ENCODE measurements at regions not wholly inside any gene's neighbourhood (a gene's known extent, or its start where the extent isn't known, plus 50 kb on each side); places are given as distances from the start of the nearest gene placed in this dataset.

GRCh38 chr15:87805117-87805820 lies 451.3 kb downstream of the NTRK3 start:
- Mint-ChIP-seq H3K27ac (ENCODE audit: low read depth) (no peak overlapping the region), H3K27me3 (peaks cover under 1% of the 10 kb centered on the region), H3K4me1 (no peaks in the 10 kb centered on the region), H3K9me3 (peaks cover 12% of the 10 kb centered on the region), H3K36me3 (ENCODE audit: insufficient read depth) (no peaks in the 10 kb centered on the region), H3K4me3 (no peak overlapping the region)
- DNase-seq (ENCODE audit: low spot score in 2 of 2) (no peak), ATAC-seq (replicated peaks; ENCODE audit: extremely low read depth, poor library complexity, severe bottlenecking) (no peak)

GRCh38 chr15:87804451-87804850 lies 452.1 kb downstream of the NTRK3 start:
- Mint-ChIP-seq H3K27ac (ENCODE audit: low read depth) (no peak overlapping the region), H3K27me3 (no peaks in the 10 kb centered on the region), H3K4me3 (no peak overlapping the region), H3K36me3 (ENCODE audit: insufficient read depth) (no peaks in the 10 kb centered on the region), H3K9me3 (peaks cover 13% of the 10 kb centered on the region), H3K4me1 (no peaks in the 10 kb centered on the region)
- ATAC-seq (replicated peaks; ENCODE audit: extremely low read depth, poor library complexity, severe bottlenecking) (no peak), DNase-seq (ENCODE audit: low spot score in 2 of 2) (no peak)

DNA sequence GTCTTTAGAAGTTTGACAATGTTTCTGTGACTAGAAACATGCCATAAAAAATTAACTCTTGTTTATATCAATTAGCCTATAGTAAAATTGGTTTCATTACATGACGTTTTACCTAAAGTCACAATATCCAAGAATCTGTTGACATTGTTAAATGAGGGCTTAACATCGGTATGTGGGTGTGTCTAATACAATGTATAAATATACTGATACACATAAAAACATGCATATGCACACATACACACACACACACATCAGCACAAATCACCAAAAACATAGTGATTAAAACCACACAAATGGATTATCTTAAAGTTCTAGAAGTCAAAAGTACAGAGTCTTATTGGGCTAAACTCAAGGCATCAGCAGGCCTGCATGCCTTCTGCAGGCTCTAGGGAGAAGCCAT lies 456.7 kb downstream of the NTRK3 start:
- peaks cover 13% of the 10 kb centered on the region for H3K9me3 Mint-ChIP-seq
- ATAC-seq (replicated peaks; ENCODE audit: extremely low read depth, poor library complexity, severe bottlenecking) (no peak), DNase-seq (ENCODE audit: low spot score in 2 of 2) (no peak)
- no peak overlapping the region for H3K27ac Mint-ChIP-seq (ENCODE audit: low read depth)
- H3K4me1 Mint-ChIP-seq = no peaks in the 10 kb centered on the region
- no peaks in the 10 kb centered on the region for H3K27me3 Mint-ChIP-seq
- H3K36me3 Mint-ChIP-seq (ENCODE audit: insufficient read depth) = no peaks in the 10 kb centered on the region
- H3K4me3 Mint-ChIP-seq = no peak overlapping the region

- Mint-ChIP-seq H3K27me3 (no peaks in the 10 kb centered on the region), H3K9me3 (peaks cover 13% of the 10 kb centered on the region), H3K36me3 (ENCODE audit: insufficient read depth) (no peaks in the 10 kb centered on the region), H3K4me3 (no peak overlapping the region), H3K4me1 (no peaks in the 10 kb centered on the region), H3K27ac (ENCODE audit: low read depth) (no peak overlapping the region)
- no peak for DNase-seq (ENCODE audit: low spot score in 2 of 2)
- ATAC-seq (replicated peaks; ENCODE audit: extremely low read depth, poor library complexity, severe bottlenecking) = no peak
Measured at GRCh38 chr15:87799428-87799827, 457.1 kb downstream of the NTRK3 start.

DNA sequence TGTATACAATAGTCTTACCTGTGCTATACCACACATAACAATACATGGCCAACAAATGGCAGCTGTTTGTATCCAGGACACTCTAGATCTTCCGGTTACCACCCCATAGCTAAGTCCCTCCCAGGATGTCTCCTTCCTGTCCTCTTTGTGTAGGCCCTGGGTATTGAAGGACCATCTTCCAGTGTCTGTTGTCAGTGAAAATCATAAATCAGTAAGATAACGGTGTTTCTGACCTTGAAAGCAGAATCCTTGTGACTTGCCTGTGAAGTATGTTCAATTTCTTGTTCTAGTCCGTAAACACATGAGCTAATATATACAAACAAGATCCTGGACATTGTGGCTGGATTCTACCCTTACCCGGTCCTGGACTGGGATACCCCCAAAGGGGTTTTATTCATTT lies 462.8 kb downstream of the NTRK3 start:
- Mint-ChIP-seq H3K9me3 (no peaks in the 10 kb centered on the region), H3K4me3 (no peak overlapping the region), H3K4me1 (no peaks in the 10 kb centered on the region), H3K27me3 (no peaks in the 10 kb centered on the region), H3K27ac (ENCODE audit: low read depth) (no peak overlapping the region), H3K36me3 (ENCODE audit: insufficient read depth) (no peaks in the 10 kb centered on the region)
- no peak for ATAC-seq (replicated peaks; ENCODE audit: extremely low read depth, poor library complexity, severe bottlenecking)
- DNase-seq (ENCODE audit: low spot score in 2 of 2) = no peak

- Mint-ChIP-seq H3K4me3 (no peak overlapping the region), H3K4me1 (no peaks in the 10 kb centered on the region), H3K27ac (ENCODE audit: low read depth) (no peak overlapping the region), H3K9me3 (no peaks in the 10 kb centered on the region), H3K27me3 (no peaks in the 10 kb centered on the region), H3K36me3 (ENCODE audit: insufficient read depth) (no peaks in the 10 kb centered on the region)
- no peak for ATAC-seq (replicated peaks; ENCODE audit: extremely low read depth, poor library complexity, severe bottlenecking)
- no peak for DNase-seq (ENCODE audit: low spot score in 2 of 2)
Measured at GRCh38 chr15:87792250-87793040, 464.1 kb downstream of the NTRK3 start.

DNA sequence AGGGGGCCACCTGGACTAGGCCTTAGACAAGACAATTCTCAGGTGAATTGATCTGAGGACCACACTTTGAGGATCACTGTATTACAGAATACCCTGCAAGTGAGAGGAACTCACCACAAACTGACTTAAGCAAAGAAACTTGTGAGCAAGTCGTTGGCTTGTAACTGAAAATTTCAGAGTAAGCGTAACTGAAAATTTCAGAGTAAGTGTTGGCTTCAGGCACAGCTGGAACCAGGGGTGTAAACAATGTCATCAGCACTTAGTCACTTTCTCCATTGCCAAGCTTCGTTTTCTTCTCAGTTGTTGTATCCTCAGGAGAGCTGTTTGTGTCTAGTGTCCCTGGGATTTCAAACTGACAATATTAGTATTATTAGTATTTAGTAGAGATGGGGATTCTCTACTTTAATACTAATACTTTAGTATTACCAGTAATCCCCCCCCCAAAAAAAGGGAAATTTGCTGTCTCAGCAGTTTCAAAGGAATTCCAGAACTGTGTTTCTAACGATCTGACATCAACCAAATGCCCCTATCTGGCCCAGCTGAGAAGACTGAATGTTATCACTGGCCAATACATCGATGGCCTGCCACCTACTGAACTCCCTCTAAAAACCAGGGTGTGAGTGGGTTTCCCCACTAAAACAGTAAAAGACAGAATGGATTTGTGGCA lies 474.4 kb downstream of the NTRK3 start:
- Mint-ChIP-seq H3K27ac (ENCODE audit: low read depth) (no peak overlapping the region), H3K4me1 (no peaks in the 10 kb centered on the region), H3K9me3 (peaks cover 6% of the 10 kb centered on the region), H3K36me3 (ENCODE audit: insufficient read depth) (no peaks in the 10 kb centered on the region), H3K27me3 (peaks cover 11% of the 10 kb centered on the region), H3K4me3 (no peak overlapping the region)
- DNase-seq (ENCODE audit: low spot score in 2 of 2) (no peak), ATAC-seq (replicated peaks; ENCODE audit: extremely low read depth, poor library complexity, severe bottlenecking) (no peak)

DNA sequence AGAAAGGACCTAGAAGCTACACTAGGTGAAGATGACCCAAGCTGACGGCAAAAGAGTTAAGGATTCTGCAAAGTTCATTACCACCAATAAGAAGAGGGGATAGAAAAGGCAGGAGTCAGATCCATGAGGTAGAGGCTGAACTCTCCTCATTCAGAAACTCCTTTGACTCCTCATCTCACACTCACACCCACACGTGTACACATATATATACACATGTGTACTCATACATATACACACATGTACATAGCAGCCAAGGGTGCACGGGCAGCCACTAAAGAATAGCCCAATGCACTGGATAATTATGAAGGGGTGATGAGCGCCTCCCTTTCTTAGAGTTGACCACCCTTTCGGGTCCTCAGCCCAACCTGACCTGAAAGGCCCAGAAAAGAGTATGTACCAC lies 476.8 kb downstream of the NTRK3 start:
- no peak overlapping the region for H3K27ac Mint-ChIP-seq (ENCODE audit: low read depth)
- H3K27me3 Mint-ChIP-seq = peaks cover 11% of the 10 kb centered on the region
- H3K4me3 Mint-ChIP-seq = no peak overlapping the region
- no peak for ATAC-seq (replicated peaks; ENCODE audit: extremely low read depth, poor library complexity, severe bottlenecking)
- no peaks in the 10 kb centered on the region for H3K4me1 Mint-ChIP-seq
- no peaks in the 10 kb centered on the region for H3K36me3 Mint-ChIP-seq (ENCODE audit: insufficient read depth)
- H3K9me3 Mint-ChIP-seq = peaks cover 6% of the 10 kb centered on the region
- no peak for DNase-seq (ENCODE audit: low spot score in 2 of 2)

GRCh38 chr15:87778358-87778757 lies 478.2 kb downstream of the NTRK3 start:
- Mint-ChIP-seq H3K27ac (ENCODE audit: low read depth) (no peak overlapping the region), H3K27me3 (peaks cover 11% of the 10 kb centered on the region), H3K4me1 (no peaks in the 10 kb centered on the region), H3K4me3 (no peak overlapping the region), H3K9me3 (peaks cover 6% of the 10 kb centered on the region), H3K36me3 (ENCODE audit: insufficient read depth) (no peaks in the 10 kb centered on the region)
- ATAC-seq (replicated peaks; ENCODE audit: extremely low read depth, poor library complexity, severe bottlenecking) = no peak
- no peak for DNase-seq (ENCODE audit: low spot score in 2 of 2)

DNA sequence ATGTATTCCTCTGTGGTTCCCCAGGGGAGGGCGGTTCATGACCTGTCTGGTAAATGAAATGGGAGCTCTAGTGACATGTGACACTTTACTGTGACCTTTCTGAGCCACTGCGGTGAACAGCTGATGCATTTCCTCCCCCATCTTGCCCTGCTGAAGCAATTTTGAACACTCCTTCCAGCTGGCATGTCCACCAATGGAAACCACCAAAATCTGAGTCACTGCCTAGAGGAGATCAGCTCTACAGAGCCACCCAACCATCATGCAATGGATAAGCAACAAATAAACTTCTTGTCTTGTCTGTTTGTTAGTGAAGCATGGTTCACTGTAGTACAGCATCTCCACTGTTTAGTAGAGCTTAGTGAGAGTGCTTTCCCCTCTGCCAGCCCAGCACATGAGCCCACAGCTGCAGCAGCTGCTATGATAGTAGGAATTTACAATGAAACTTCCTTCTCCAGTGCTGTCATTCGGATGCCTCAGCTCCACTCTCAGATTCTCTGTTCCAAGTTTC lies 479.4 kb downstream of the NTRK3 start:
- Mint-ChIP-seq H3K27ac (ENCODE audit: low read depth) (no peak overlapping the region), H3K4me3 (no peak overlapping the region), H3K27me3 (peaks cover 11% of the 10 kb centered on the region), H3K36me3 (ENCODE audit: insufficient read depth) (no peaks in the 10 kb centered on the region), H3K9me3 (peaks cover 6% of the 10 kb centered on the region), H3K4me1 (no peaks in the 10 kb centered on the region)
- no peak for DNase-seq (ENCODE audit: low spot score in 2 of 2)
- no peak for ATAC-seq (replicated peaks; ENCODE audit: extremely low read depth, poor library complexity, severe bottlenecking)

DNA sequence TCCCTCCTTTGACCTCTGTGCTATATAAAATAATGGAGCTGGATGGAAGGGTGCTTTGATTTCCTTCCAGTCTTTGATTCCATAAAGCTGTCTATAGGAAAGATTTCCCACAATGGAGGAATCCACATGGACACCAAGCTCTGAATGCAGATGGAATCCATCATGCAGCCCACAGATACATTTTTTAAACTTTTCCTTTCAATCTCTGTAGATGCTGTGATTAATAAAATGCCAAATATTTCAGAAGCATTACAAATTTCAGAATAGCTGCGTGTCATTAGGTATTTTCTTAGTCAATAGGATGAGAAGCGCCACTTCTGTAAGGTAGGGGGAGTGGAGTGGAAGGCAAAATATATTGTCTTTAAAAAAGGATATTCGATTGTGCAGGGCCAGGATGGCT lies 489.0 kb downstream of the NTRK3 start:
- Mint-ChIP-seq H3K27me3 (peaks cover 19% of the 10 kb centered on the region), H3K4me1 (no peaks in the 10 kb centered on the region), H3K9me3 (peaks cover 25% of the 10 kb centered on the region), H3K4me3 (no peak overlapping the region), H3K36me3 (ENCODE audit: insufficient read depth) (no peaks in the 10 kb centered on the region), H3K27ac (ENCODE audit: low read depth) (peak overlapping the region; percentile 16)
- DNase-seq (ENCODE audit: low spot score in 2 of 2) (no peak), ATAC-seq (replicated peaks; ENCODE audit: extremely low read depth, poor library complexity, severe bottlenecking) (no peak)

DNA sequence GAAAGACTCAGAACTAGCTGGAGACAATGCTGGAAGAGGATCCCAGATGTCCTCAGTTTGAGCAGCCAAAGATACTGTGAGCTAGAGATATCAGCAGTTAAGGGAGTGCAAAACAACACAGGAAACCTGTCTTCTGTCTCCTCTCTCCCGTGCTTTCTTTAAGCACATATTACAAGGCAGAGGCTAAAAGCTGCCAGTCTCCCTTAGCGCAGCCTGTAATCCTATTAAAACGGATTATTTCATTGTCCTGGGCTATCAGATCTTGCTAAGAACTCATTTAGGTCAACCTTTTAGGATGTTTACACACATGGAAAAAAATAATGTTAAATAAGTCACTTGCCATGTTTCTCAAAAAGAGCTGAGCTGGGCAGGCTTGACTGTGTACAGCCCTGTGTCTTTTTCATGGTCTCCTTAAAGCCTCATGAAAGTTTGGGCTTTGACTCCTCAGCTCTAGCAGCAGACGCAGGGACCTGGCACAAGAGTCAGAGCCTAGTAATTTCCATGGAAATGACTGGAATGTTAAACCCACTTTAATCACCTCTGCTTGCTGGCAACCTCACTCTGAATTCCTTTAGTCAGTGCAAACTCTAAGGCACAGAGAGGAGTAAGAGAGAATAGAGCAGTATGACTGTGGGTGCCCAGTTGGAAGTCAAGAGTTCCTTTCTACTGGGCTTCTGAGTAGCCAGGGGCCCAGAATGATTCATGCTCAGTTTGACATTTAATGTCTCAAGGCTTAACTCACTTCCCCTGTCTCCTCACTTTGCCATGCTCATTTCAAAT lies 491.9 kb downstream of the NTRK3 start:
- peaks cover 7% of the 10 kb centered on the region for H3K4me1 Mint-ChIP-seq

More for the DNA sequence above, 491.9 kb downstream of the NTRK3 start:
- ATAC-seq (replicated peaks; ENCODE audit: extremely low read depth, poor library complexity, severe bottlenecking) (peak; percentile 28), DNase-seq (ENCODE audit: low spot score in 2 of 2) (no peak)
- Mint-ChIP-seq H3K4me3 (no peak overlapping the region), H3K27ac (ENCODE audit: low read depth) (no peak overlapping the region), H3K27me3 (peaks cover 19% of the 10 kb centered on the region), H3K9me3 (peaks cover 16% of the 10 kb centered on the region), H3K36me3 (ENCODE audit: insufficient read depth) (no peaks in the 10 kb centered on the region)
